ENCODE measurements at regions not wholly inside any gene's neighbourhood (a gene's known extent, or its start where the extent isn't known, plus 50 kb on each side); places are given as distances from the start of the nearest gene placed in this dataset.

DNA sequence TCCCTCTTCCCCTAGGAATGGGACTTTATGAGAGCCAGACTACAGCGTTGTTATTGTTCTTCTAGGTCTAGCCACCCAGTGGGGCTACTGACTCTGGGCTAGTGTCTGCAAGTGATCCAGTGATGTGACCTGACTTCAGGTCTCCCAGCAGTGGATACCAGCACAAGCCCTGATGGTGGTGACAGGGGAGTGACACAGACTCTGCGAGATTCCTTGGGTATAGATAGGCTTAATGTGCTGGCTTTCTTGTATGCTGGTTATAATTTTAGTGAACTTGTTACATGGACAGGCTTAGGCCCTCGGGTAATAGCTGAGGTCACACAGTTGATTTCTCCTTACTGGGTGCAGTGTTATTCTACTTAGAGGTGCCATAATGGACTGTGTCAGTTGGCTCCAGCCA, 106.9 kb downstream of the TBC1D30 start:
- ChIA-PET POLR2A (no interaction called here), CTCF (no interaction called here)
- Mint-ChIP-seq H3K27ac (no peak overlapping the region), H3K4me1 (no peaks in the 10 kb centered on the region), H3K9me3 (ENCODE audit: low read depth) (no peaks in the 10 kb centered on the region), H3K27me3 (peaks cover 34% of the 10 kb centered on the region), H3K4me3 (no peak overlapping the region), H3K36me3 (ENCODE audit: low read depth) (no peaks in the 10 kb centered on the region)
- intact Hi-C loops (cut with DNase I, micrococcal nuclease): no loop called here
- no peak for DNase-seq
- ATAC-seq: no peak

DNA sequence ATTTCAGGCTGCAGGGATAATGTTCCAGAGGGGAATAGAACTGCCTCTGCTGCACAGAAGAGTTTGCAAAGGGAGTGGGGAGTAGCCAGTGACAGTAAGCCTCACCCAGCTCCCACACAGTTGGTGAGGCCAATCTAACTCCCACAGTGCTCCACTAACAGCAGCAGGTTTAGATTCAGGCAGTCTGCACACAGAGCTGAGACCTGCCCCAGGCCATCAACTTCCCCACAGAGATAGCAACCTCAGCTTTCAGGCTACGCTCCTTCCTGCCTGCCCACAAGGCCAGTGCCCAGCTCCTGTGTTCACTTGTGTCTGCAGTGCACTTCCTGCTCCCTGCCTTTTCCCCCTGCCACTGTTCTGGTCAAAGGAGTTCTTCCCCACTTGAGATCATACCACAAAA, 107.5 kb downstream of the TBC1D30 start:
- Mint-ChIP-seq H3K27ac (no peak overlapping the region), H3K36me3 (ENCODE audit: low read depth) (no peaks in the 10 kb centered on the region), H3K27me3 (peaks cover 32% of the 10 kb centered on the region), H3K9me3 (ENCODE audit: low read depth) (no peaks in the 10 kb centered on the region), H3K4me1 (no peaks in the 10 kb centered on the region), H3K4me3 (no peak overlapping the region)
- intact Hi-C loops (cut with DNase I, micrococcal nuclease): no loop called here
- DNase-seq (no peak), ATAC-seq (no peak)
- CTCF ChIA-PET: interaction anchor here (1.5 kb wide), 1 partner anchor 42 kb away, joined by 4 read pairs; no protein-coding TSS in a partner anchor
- POLR2A ChIA-PET: no interaction called here

DNA sequence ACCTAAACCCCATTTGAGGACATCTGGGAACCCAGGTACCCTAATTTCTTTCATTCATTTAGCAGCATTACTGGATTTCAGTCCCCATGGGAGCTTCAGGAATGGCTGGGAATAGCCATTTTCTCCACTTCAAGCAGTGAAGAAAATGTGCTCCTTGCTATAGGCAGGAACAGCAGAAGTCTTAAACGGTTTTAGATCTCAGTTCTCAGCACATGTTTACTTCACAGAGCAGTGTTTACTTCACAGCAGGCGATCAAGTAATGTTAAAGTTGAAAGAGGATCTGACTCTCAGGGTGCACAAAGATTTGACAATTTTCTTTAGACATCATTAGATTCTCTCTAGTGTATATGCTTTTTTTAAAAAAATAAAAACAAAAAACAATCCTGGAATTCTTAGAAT, 109.3 kb downstream of the TBC1D30 start:
- Mint-ChIP-seq H3K27ac (no peak overlapping the region), H3K36me3 (ENCODE audit: low read depth) (no peaks in the 10 kb centered on the region), H3K4me1 (no peaks in the 10 kb centered on the region), H3K9me3 (ENCODE audit: low read depth) (no peaks in the 10 kb centered on the region), H3K4me3 (no peak overlapping the region), H3K27me3 (peaks cover 33% of the 10 kb centered on the region)
- ATAC-seq: no peak
- CTCF ChIA-PET: no interaction called here
- DNase-seq: no peak
- intact Hi-C loops (cut with DNase I, micrococcal nuclease): no loop called here
- POLR2A ChIA-PET: no interaction called here

DNA sequence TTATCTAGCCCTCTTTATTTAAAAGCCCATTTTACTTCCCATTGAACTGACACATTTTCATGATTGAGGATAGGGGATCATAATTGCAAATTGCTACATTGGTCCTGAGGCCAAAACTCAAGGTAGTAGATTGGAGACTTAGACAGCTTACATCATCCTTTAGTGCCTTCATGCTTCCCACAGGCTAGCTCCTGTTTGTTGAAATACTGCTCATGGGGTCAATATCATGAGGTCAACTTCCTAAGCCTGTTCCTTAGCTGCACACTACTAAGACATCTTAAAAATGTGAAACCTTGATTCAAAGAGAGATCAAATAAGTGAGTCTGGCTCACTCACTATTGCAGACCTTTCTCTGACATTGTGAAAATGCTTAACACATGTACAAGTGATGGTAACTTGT, 113.0 kb downstream of the TBC1D30 start:
- Mint-ChIP-seq H3K27ac (no peak overlapping the region), H3K9me3 (ENCODE audit: low read depth) (no peaks in the 10 kb centered on the region), H3K4me1 (no peaks in the 10 kb centered on the region), H3K4me3 (no peak overlapping the region), H3K36me3 (ENCODE audit: low read depth) (no peaks in the 10 kb centered on the region), H3K27me3 (peaks cover 16% of the 10 kb centered on the region)
- intact Hi-C loops (cut with DNase I, micrococcal nuclease): no loop called here
- ATAC-seq (no peak), DNase-seq (no peak)
- ChIA-PET CTCF (interaction anchor here (0.7 to 0.8 kb wide), 2 partner anchors 14 to 131 kb away, joined by 3 read pairs; no protein-coding TSS in a partner anchor), POLR2A (interaction anchor here (0.6 kb wide), 1 partner anchor 149 kb away, joined by 4 read pairs; no protein-coding TSS in a partner anchor)

DNA sequence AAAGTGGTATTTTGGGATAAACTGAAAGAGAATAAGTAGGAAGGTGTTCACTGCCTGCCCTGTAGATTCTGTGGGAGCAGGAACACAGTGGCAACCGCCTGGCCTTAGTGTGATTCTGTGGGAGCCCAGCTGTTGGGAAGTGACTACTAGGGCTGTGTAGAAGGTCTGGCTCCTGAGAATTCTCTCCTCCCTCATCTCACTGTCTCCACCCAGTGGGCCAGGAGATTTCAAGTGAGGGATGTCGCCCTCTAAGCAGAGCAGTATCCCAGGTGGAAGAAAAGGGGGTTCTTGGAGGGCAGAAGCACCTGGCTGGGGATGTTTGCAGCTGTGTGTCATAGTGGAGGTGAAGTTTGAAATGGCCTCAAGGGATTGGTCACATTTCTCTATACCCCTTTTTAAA, 113.7 kb downstream of the TBC1D30 start:
- Mint-ChIP-seq H3K27me3 (peaks cover 12% of the 10 kb centered on the region), H3K4me3 (no peak overlapping the region), H3K36me3 (ENCODE audit: low read depth) (no peaks in the 10 kb centered on the region), H3K9me3 (ENCODE audit: low read depth) (no peaks in the 10 kb centered on the region), H3K4me1 (no peaks in the 10 kb centered on the region), H3K27ac (no peak overlapping the region)
- ChIA-PET POLR2A (no interaction called here), CTCF (interaction anchor here (0.8 kb wide), 1 partner anchor 132 kb away, joined by 3 read pairs; no protein-coding TSS in a partner anchor)
- DNase-seq: no peak
- intact Hi-C loops (cut with DNase I, micrococcal nuclease): no loop called here
- no peak for ATAC-seq

DNA sequence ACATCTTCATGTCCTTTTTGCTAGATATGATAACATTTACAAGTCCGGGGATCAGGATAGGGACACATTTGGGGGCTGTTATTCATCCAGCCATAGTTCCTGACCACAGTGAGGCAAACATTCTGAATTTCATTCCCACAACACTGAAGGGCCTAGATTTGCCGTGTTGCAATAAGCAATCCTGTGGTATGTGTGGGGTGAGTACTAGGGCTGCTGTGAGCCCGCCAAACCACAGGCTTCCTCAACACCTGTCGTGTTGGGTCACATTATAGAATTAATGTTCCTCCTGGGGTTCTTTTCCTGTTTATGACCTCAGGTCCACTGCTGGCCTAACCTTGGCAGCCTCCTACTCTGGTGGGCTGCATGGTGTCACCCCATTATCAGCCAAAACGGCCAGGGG, 119.2 kb downstream of the TBC1D30 start:
- ChIA-PET CTCF (no interaction called here), POLR2A (no interaction called here)
- intact Hi-C loops (cut with DNase I, micrococcal nuclease): no loop called here
- no peak overlapping the region for H3K4me3 Mint-ChIP-seq
- no peak for ATAC-seq
- no peaks in the 10 kb centered on the region for H3K4me1 Mint-ChIP-seq
- no peaks in the 10 kb centered on the region for H3K9me3 Mint-ChIP-seq (ENCODE audit: low read depth)
- H3K27me3 Mint-ChIP-seq: peaks cover 7% of the 10 kb centered on the region
- H3K27ac Mint-ChIP-seq: no peak overlapping the region
- no peak for DNase-seq
- H3K36me3 Mint-ChIP-seq (ENCODE audit: low read depth): no peaks in the 10 kb centered on the region

DNA sequence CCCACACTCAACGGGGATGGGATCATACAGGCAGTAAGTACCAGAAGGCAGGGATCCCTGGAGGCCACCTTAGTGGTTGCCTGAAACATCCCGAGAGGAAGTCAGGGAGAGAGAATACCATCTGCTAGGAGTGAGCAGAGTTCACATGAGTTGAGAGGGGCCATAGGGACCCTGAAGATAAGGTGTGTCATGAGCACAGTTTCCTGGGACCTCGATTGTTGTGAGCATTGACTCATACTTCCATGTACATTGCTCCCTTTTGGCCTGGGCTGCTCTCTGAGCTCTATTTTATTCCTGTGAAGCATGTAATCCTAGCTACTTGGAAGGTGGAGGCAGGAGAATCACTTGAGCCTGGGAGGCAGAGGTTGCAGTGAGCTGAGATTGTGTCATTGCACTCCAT, 120.5 kb downstream of the TBC1D30 start:
- intact Hi-C loops (cut with DNase I, micrococcal nuclease): no loop called here
- no peak for DNase-seq
- peaks cover 3% of the 10 kb centered on the region for H3K27me3 Mint-ChIP-seq
- no peak overlapping the region for H3K4me3 Mint-ChIP-seq
- H3K27ac Mint-ChIP-seq: no peak overlapping the region
- H3K9me3 Mint-ChIP-seq (ENCODE audit: low read depth): no peaks in the 10 kb centered on the region
- no peaks in the 10 kb centered on the region for H3K36me3 Mint-ChIP-seq (ENCODE audit: low read depth)
- no peak for ATAC-seq
- CTCF ChIA-PET: interaction anchor here (1.2 kb wide), 1 partner anchor 57 kb away, joined by 4 read pairs; no protein-coding TSS in a partner anchor
- no peaks in the 10 kb centered on the region for H3K4me1 Mint-ChIP-seq
- POLR2A ChIA-PET: no interaction called here

DNA sequence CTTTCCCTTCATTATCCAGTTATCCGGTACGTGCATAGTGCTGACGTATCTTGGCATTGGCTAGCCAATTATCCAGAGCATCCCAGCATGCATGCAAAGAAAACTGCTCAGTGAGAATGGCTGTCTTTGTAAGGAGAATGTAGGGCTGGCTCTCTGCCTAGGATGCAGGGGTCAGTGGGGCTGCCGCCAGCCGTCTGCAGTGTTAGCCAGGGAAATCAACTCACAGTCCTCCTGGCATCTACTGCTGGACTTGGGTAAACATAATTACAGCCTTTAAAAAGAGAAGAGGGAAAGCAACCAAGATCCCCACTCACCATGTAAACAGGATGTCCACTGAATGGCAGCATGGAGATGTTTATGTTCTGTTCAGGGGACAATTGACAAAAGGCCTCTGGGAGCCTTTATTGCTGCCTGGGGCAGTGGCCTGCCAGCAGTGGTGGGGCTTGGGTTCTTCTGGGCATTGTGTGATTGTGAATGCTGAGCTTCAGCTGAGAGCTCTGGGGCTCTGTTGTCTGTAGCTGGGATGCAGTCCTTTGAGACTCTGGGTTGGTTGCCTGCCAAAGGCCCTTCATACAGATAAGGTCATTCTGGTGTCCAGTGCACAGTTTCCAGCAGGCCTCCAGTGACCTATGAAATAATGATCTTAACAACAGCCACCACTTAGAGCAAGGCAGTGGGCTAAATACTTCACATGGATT, 121.8 kb downstream of the TBC1D30 start:
- intact Hi-C loops (cut with DNase I, micrococcal nuclease): no loop called here
- DNase-seq: no peak
- Mint-ChIP-seq H3K27me3 (peaks cover 9% of the 10 kb centered on the region), H3K27ac (no peak overlapping the region), H3K4me3 (no peak overlapping the region), H3K36me3 (ENCODE audit: low read depth) (no peaks in the 10 kb centered on the region), H3K4me1 (no peaks in the 10 kb centered on the region), H3K9me3 (ENCODE audit: low read depth) (no peaks in the 10 kb centered on the region)
- CTCF ChIA-PET: no interaction called here
- ATAC-seq: no peak
- POLR2A ChIA-PET: no interaction called here

DNA sequence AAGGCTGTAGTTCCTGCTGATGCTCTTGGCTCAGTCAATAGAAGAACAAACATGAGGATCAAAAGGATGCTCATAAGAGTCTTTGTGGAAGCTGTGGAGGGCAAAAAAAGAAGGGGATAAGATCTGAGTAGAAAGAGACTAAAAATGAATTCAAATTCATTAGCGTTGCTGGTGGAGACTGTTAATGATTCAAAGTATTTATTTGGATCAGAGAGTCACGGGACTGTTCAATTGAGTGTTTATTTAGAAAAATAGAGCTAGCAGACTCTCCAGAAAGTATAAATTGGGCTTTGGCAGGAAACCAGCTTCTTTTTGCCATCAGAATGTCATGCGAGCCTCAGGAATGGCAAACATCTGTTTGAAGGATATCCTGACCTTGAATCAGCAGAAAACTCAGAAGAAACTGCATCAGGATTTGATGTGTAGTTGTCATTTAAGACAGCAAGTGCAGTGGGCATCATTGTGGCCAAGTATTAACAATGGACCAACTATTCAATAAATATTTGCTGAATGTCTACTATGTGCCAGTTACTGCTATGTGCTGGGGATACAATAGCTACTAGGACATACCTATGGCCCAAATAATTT, 126.4 kb downstream of the TBC1D30 start:
- H3K4me3 Mint-ChIP-seq: no peak overlapping the region
- no peaks in the 10 kb centered on the region for H3K4me1 Mint-ChIP-seq
- H3K36me3 Mint-ChIP-seq (ENCODE audit: low read depth): no peaks in the 10 kb centered on the region
- H3K9me3 Mint-ChIP-seq (ENCODE audit: low read depth): no peaks in the 10 kb centered on the region
- ChIA-PET POLR2A (no interaction called here), CTCF (interaction anchor here (0.6 to 1.6 kb wide), 5 partner anchors 13 to 60 kb away, joined by 3 to 4 read pairs (median 3); no protein-coding TSS in a partner anchor)
- DNase-seq: no peak
- ATAC-seq: no peak
- peaks cover 14% of the 10 kb centered on the region for H3K27me3 Mint-ChIP-seq
- intact Hi-C loops (cut with DNase I, micrococcal nuclease): no loop called here
- no peak overlapping the region for H3K27ac Mint-ChIP-seq

DNA sequence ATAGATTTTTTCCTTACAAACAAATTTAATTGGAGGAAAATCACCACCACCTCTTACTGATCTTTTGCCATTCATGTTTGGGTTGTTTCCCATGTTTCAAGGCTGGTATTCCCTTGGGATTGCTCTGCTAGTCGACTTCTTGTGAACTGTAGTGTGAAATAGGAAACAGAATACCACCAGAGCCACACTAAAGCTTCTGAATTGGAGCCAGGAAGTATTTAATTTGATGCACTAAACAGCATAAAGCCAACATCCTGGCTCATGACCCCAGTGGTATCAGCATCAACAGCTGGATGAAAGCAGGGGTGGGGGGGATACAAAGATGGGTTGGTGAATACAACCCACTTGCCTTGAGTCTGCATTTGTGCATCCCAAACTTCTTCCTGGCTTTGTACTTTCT, 127.5 kb downstream of the TBC1D30 start:
- DNase-seq (no peak), ATAC-seq (no peak)

DNA sequence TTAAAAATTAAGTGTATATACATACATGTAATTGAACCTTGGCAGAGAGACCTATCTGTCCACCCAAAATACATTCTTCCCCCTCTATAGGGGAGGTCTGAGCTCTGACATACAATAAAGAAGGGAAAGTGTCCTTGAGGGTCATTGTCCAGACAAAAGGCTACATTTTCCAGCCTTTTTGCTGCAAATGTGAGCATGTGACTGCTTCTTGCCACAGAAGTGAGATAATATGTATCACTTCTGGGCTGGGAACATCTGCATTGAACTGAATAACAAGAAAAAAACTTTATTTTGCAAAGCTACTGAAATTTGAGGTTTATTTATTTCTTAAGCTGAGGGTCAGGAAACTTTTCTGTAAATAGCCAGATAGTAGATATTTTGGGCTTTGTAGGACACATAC, 131.3 kb downstream of the TBC1D30 start:
- POLR2A ChIA-PET: no interaction called here
- no peak for DNase-seq
- Mint-ChIP-seq H3K27me3 (peaks cover 11% of the 10 kb centered on the region), H3K9me3 (ENCODE audit: low read depth) (no peaks in the 10 kb centered on the region), H3K36me3 (ENCODE audit: low read depth) (no peaks in the 10 kb centered on the region), H3K27ac (no peak overlapping the region), H3K4me3 (no peak overlapping the region), H3K4me1 (no peaks in the 10 kb centered on the region)
- intact Hi-C loops (cut with DNase I, micrococcal nuclease): no loop called here
- no peak for ATAC-seq
- CTCF ChIA-PET: no interaction called here

More for the DNA sequence above, 127.5 kb downstream of the TBC1D30 start:
- H3K27ac Mint-ChIP-seq: no peak overlapping the region
- ChIA-PET CTCF (interaction anchor here (1.0 to 1.3 kb wide), 2 partner anchors 15 to 59 kb away, joined by 3 read pairs; no protein-coding TSS in a partner anchor), POLR2A (no interaction called here)
- H3K4me1 Mint-ChIP-seq: no peaks in the 10 kb centered on the region
- H3K36me3 Mint-ChIP-seq (ENCODE audit: low read depth): no peaks in the 10 kb centered on the region
- intact Hi-C loops (cut with DNase I, micrococcal nuclease): no loop called here
- no peak overlapping the region for H3K4me3 Mint-ChIP-seq
- H3K27me3 Mint-ChIP-seq: peaks cover 14% of the 10 kb centered on the region
- H3K9me3 Mint-ChIP-seq (ENCODE audit: low read depth): no peaks in the 10 kb centered on the region

DNA sequence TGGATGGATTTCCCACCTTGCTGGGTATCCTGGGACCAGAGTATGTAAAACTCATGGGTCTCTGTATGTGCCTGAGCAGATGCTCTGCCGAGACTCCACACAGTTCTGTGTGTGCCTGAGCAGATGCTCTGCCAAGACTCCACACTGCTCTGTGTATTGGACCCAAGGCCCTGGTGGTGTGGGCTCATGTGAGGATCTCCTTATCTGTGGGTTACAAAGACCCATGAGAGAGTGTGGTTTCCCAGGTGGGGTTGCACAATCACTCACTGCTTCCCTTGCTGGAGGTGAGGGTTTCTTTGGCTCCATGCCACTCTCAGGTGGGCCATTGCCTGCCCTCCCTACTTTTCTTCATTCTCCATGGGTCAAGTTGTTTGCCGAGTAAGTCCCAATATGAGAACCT, 141.5 kb downstream of the TBC1D30 start:
- H3K9me3 Mint-ChIP-seq (ENCODE audit: low read depth): peaks cover 2% of the 10 kb centered on the region
- intact Hi-C loops (cut with DNase I, micrococcal nuclease): no loop called here
- H3K27ac Mint-ChIP-seq: no peak overlapping the region
- no peak for DNase-seq
- H3K4me1 Mint-ChIP-seq: no peaks in the 10 kb centered on the region
- no peak for ATAC-seq
- peaks cover 26% of the 10 kb centered on the region for H3K27me3 Mint-ChIP-seq
- H3K4me3 Mint-ChIP-seq: no peak overlapping the region
- no peaks in the 10 kb centered on the region for H3K36me3 Mint-ChIP-seq (ENCODE audit: low read depth)
- POLR2A ChIA-PET: no interaction called here
- CTCF ChIA-PET: interaction anchor here (0.9 kb wide), 1 partner anchor 221 kb away, joined by 3 read pairs; no protein-coding TSS in a partner anchor

Measured in activated CD4-positive, alpha-beta T cell treated with anti-CD3 and anti-CD28 coated beads for 36 hours (primary cell).